ENCODE measurements at regions not wholly inside any gene's neighbourhood (a gene's known extent, or its start where the extent isn't known, plus 50 kb on each side); places are given as distances from the start of the nearest gene placed in this dataset.

- H3K27ac ChIP-seq (ENCODE audit: low read depth, low read length) = no peak overlapping the region
- 92% methylated on average over 1 of the region's 1 CpG; no CpG with 5 or more reads in 1 of the 2 experiments for WGBS, 2 experiments (ENCODE audit: extremely low coverage in 1 of 2, insufficient coverage in 1 of 2, insufficient read length in 1 of 2, insufficient replicate concordance in 2 of 2, low coverage in 1 of 2, low lambda C conversion rate in 2 of 2, missing lambda C conversion rate in 1 of 2)
- TF ChIP-seq CHD2 (IDR thresholded peaks at IDR 0.05; ENCODE audit: low read length) (no peak), TAF1 (IDR thresholded peaks at IDR 0.05; ENCODE audit: low read depth, low read length) (no peak), PHF8 (conservative IDR thresholded peaks at IDR 0.05; ENCODE audit: low read depth, low read length) (no peak), YY1 (IDR thresholded peaks at IDR 0.05; ENCODE audit: low read depth, low read length) (no peak), RNF2 (IDR thresholded peaks at IDR 0.05; ENCODE audit: borderline replicate concordance, low read depth, low read length, missing control alignments, poor library complexity, severe bottlenecking) (no peak), JUN (IDR thresholded peaks at IDR 0.05; ENCODE audit: low read depth, low read length) (no peak), BACH1 (IDR thresholded peaks at IDR 0.05; ENCODE audit: low read length) (no peak), POU5F1 (IDR thresholded peaks at IDR 0.05; ENCODE audit: low read depth, low read length) (no peak), ATF2 (IDR thresholded peaks at IDR 0.05; ENCODE audit: low read length) (no peak), SIRT6 (IDR thresholded peaks at IDR 0.05; ENCODE audit: low read length) (no peak), RFX5 (IDR thresholded peaks at IDR 0.05; ENCODE audit: borderline replicate concordance, low read depth, low read length) (no peak), TAF7 (optimal IDR thresholded peaks at IDR 0.05; ENCODE audit: borderline replicate concordance, low read depth, low read length) (no peak), TCF12 (IDR thresholded peaks at IDR 0.05; ENCODE audit: low read depth, low read length) (no peak)
Measured at GRCh38 chr15:46416544-46416943, 781.7 kb downstream of the SQOR start.

More at GRCh38 chr15:46416544-46416943, 781.7 kb downstream of the SQOR start:
- Histone ChIP-seq H4K91ac (replicated peaks; ENCODE audit: insufficient read length, low read length) (no peak overlapping the region), H3K4me1 (replicated peaks in 1 of 4; ENCODE audit: control insufficient read depth in 3 of 4, insufficient read depth in 4 of 4, low read length in 3 of 4) (no peaks in the 10 kb centered on the region; a peak in 1 of 7 replicates), H3K9ac (replicated peaks in 1 of 4; ENCODE audit: extremely low read depth in 1 of 4, low read depth in 3 of 4, low read length in 3 of 4) (no peak overlapping the region), H3K79me1 (ENCODE audit: low read depth, low read length) (no peaks in the 10 kb centered on the region), H2BK5ac (ENCODE audit: low read depth, low read length) (no peak overlapping the region), H3K23me2 (ENCODE audit: low read depth, low read length) (peaks cover 2% of the 10 kb centered on the region; the same call in 1 of the 2 replicates), H3K14ac (ENCODE audit: insufficient read length) (no peak overlapping the region), H3K79me2 (ENCODE audit: control insufficient read depth in 1 of 2, insufficient read depth in 2 of 2, low read length in 2 of 2) (no peaks in the 10 kb centered on the region), H3K4me3 (ENCODE audit: extremely low read depth in 1 of 4, insufficient read depth in 2 of 4, low read depth in 3 of 4, low read length in 4 of 4) (no peak overlapping the region), H3K27me3 (replicated peaks in 1 of 4; ENCODE audit: control insufficient read depth in 3 of 4, extremely low read depth in 1 of 4, insufficient read depth in 3 of 4, low read length in 3 of 4) (no peaks in the 10 kb centered on the region), H2BK15ac (ENCODE audit: low read length) (no peak overlapping the region), H3K9me3 (ENCODE audit: insufficient read depth in 2 of 2, low read depth in 1 of 2, low read length in 1 of 2) (no peaks in the 10 kb centered on the region), H4K20me1 (replicated peaks in 1 of 2; ENCODE audit: control insufficient read depth in 1 of 2, insufficient read depth in 2 of 2, low read length in 2 of 2) (no peaks in the 10 kb centered on the region), H4K5ac (ENCODE audit: insufficient read length, low read depth, low read length) (no peak overlapping the region), H3K36me3 (ENCODE audit: control insufficient read depth in 2 of 4, insufficient read depth in 4 of 4, low read length in 3 of 4) (no peaks in the 10 kb centered on the region), H2BK20ac (ENCODE audit: low read length) (no peak overlapping the region), H4K8ac (ENCODE audit: extremely low read depth, insufficient read depth, low read length) (no peak overlapping the region), H3K18ac (ENCODE audit: extremely low read depth, low read length) (no peak overlapping the region), H2BK12ac (ENCODE audit: low read depth, low read length) (no peak overlapping the region), H3K4me2 (ENCODE audit: insufficient read depth in 1 of 2, low read depth in 2 of 2, low read length in 2 of 2) (no peak overlapping the region), H2BK120ac (replicated peaks; ENCODE audit: low read depth, low read length) (no peak overlapping the region), H2AK5ac (ENCODE audit: low read depth, low read length) (no peak overlapping the region), H3K56ac (replicated peaks; ENCODE audit: insufficient read length, low read depth, low read length) (no peak overlapping the region), H3K23ac (ENCODE audit: insufficient read length) (no peak overlapping the region), H2AFZ (ENCODE audit: low read length) (no peak overlapping the region), H3K4ac (replicated peaks; ENCODE audit: insufficient read length, low read depth, low read length) (no peak overlapping the region)
- POLR2A ChIA-PET (ENCODE audit: partially characterized antibody) = no interaction called here
- CTCF ChIA-PET (ENCODE audit: partially characterized antibody) = interaction anchor here (0.8 kb wide), 1 partner anchor 13 kb away, joined by 3 read pairs; no protein-coding TSS in a partner anchor
- FAIRE-seq (no peak), DNase-seq (ENCODE audit: low read depth in 1 of 2, low spot score in 2 of 2) (no peak)

Data from H1 (cell line).